PC-3 (cell line): ENCODE measurements at regions not wholly inside any gene's neighbourhood (a gene's known extent, or its start where the extent isn't known, plus 50 kb on each side); places are given as distances from the start of the nearest gene placed in this dataset.
A peak's percentile ranks its signal among the peaks of the same experiment; 100 is the strongest.

Source experiments
- ATAC-seq: fragments of 200-7000 bp; cut with Tn5 transposase; 2 replicates; pipeline ENCODE4 v1.9.1; 2020; ENCODE audit warnings: mild to moderate bottlenecking, moderate library complexity
- BruUV-seq: library from RNA; stranded (reverse); fragments of 400-500 nt; replicated peaks from 2 replicates; lab custom pipeline; 2021; lab: Mats Ljungman, UMichigan
- CTCF ChIA-PET: fragments of 300-600 bp; sonication (Branson Sonifier 250); formaldehyde crosslinking; loops from one replicate; lab custom pipeline; 2022; ENCODE audit warnings: antibody characterized with exemption; lab: Charles Lee
- POLR2A ChIA-PET: fragments of 300-600 bp; sonication (Branson Sonifier 250); formaldehyde crosslinking; loops from one replicate; lab custom pipeline; 2022; ENCODE audit warnings: antibody characterized with exemption; ENCODE audit not compliant: unreplicated experiment; lab: Charles Lee
- DNase-seq: peaks from one replicate; pipeline ENCODE4 v3.0.0-alpha.2; 2015
- H2AFZ ChIP-seq: fragments of 300-600 bp; sonication (generic); 2 replicates; pipeline ENCODE4 v1.6.0; 2016; ENCODE audit warnings: antibody characterized with exemption, low read length
- H3F3A ChIP-seq: fragments of 300-600 bp; sonication (generic); one replicate; pipeline ENCODE4 v1.6.0; 2017; ENCODE audit warnings: antibody characterized with exemption, low read length, control low read depth, mild to moderate bottlenecking; ENCODE audit not compliant: unreplicated experiment
- H3K27ac ChIP-seq: fragments of 300-600 bp; sonication (generic); 2 replicates; pipeline ENCODE4 v1.5.1; 2016; ENCODE audit warnings: mild to moderate bottlenecking, low read length
- H3K27me3 ChIP-seq: fragments of 300-600 bp; sonication (generic); 2 replicates; pipeline ENCODE4 v1.6.1; 2016; ENCODE audit warnings: low read length, mixed read lengths
- H3K36me3 ChIP-seq: fragments of 300-600 bp; sonication (generic); 2 replicates; pipeline ENCODE4 v1.6.1; 2016; ENCODE audit warnings: low read depth, mixed run types, low read length, mixed read lengths
- H3K4me1 ChIP-seq: fragments of 300-600 bp; sonication (generic); 2 replicates; pipeline ENCODE4 v1.5.1; 2016; ENCODE audit warnings: low read length; ENCODE audit not compliant: insufficient read depth
- H3K4me2 ChIP-seq: fragments of 300-600 bp; sonication (generic); 2 replicates; pipeline ENCODE4 v1.6.0; 2016; ENCODE audit warnings: low read length
- H3K4me3 ChIP-seq: fragments of 300-600 bp; sonication (generic); 2 replicates; pipeline ENCODE4 v1.5.1; 2016; ENCODE audit warnings: mild to moderate bottlenecking, low read length, mixed read lengths
- H3K79me2 ChIP-seq: fragments of 300-600 bp; sonication (generic); 2 replicates; pipeline ENCODE4 v1.6.1; 2017; ENCODE audit warnings: low read length, mixed read lengths
- H3K9ac ChIP-seq: fragments of 300-600 bp; sonication (generic); 2 replicates; pipeline ENCODE4 v1.6.0; 2016; ENCODE audit warnings: mild to moderate bottlenecking, low read length
- H3K9me2 ChIP-seq: fragments of 300-600 bp; sonication (generic); replicated peaks from 2 replicates; pipeline ENCODE4 v1.6.1; 2016; ENCODE audit warnings: mixed run types, low read length, mixed read lengths
- H3K9me3 ChIP-seq: fragments of 300-600 bp; sonication (generic); 2 replicates; pipeline ENCODE4 v1.6.1; 2016; ENCODE audit warnings: low read length, mixed read lengths
- H4K20me1 ChIP-seq: fragments of 300-600 bp; sonication (generic); 2 replicates; pipeline ENCODE4 v1.6.1; 2016; ENCODE audit warnings: low read length, mixed read lengths
- CTCF ChIP-seq: fragments of 300-600 bp; sonication (generic); conservative IDR thresholded peaks from 2 replicates; pipeline ENCODE4 v1.5.1; 2017; ENCODE audit warnings: antibody characterized with exemption, low read depth, mild to moderate bottlenecking, low read length
- EZH2 ChIP-seq: fragments of 300-600 bp; sonication (generic); IDR thresholded peaks from one replicate; pipeline ENCODE4 v1.6.1; 2017; ENCODE audit warnings: antibody characterized with exemption, mild to moderate bottlenecking, low read length; ENCODE audit not compliant: unreplicated experiment
- EZH2phosphoT487 ChIP-seq: fragments of 300-600 bp; sonication (generic); IDR thresholded peaks from 2 replicates; pipeline ENCODE4 v1.6.1; 2018; ENCODE audit warnings: mild to moderate bottlenecking, antibody characterized with exemption, low read length, borderline replicate concordance
- intact Hi-C: fragments of 100-400 bp; cut with micrococcal nuclease; formaldehyde crosslinking; loops from 2 replicates; pipeline ENCODE4 v1.9.0; 2023

- Histone ChIP-seq H3K27ac (no peak overlapping the region), H3F3A (no peaks in the 10 kb centered on the region), H3K4me1 (no peaks in the 10 kb centered on the region), H3K9me2 (no peaks in the 10 kb centered on the region), H3K36me3 (no peaks in the 10 kb centered on the region), H3K4me3 (no peak overlapping the region), H3K4me2 (no peak overlapping the region), H3K9ac (no peak overlapping the region), H3K27me3 (no peaks in the 10 kb centered on the region), H4K20me1 (no peaks in the 10 kb centered on the region), H2AFZ (peak overlapping the region; percentile 44), H3K79me2 (no peaks in the 10 kb centered on the region), H3K9me3 (no peaks in the 10 kb centered on the region)
- POLR2A ChIA-PET, result no interaction called here
- no TSS peak for BruUV-seq
- intact Hi-C loops, result no loop called here
- CTCF ChIA-PET, result no interaction called here
- DNase-seq (no peak), ATAC-seq (no peak)
- TF ChIP-seq EZH2 (no peak), EZH2phosphoT487 (no peak), CTCF (no peak)
These were observed 570.4 kb downstream of the NR2F1-AS1 start for GRCh38 chr5:93010616-93011015.

- intact Hi-C loops, result no loop called here
- Histone ChIP-seq H3K27ac (no peak overlapping the region), H3K9me3 (no peaks in the 10 kb centered on the region), H3K27me3 (no peaks in the 10 kb centered on the region), H3K9me2 (0 out of 2 replicates have a peak, but pooled peaks cover 4% of the 10 kb centered on the region), H3K4me1 (no peaks in the 10 kb centered on the region), H3K9ac (no peak overlapping the region), H4K20me1 (no peaks in the 10 kb centered on the region), H3K79me2 (no peaks in the 10 kb centered on the region), H3K4me2 (no peak overlapping the region), H3F3A (no peaks in the 10 kb centered on the region), H3K36me3 (no peaks in the 10 kb centered on the region), H2AFZ (no peak overlapping the region), H3K4me3 (no peak overlapping the region)
- DNase-seq (no peak), ATAC-seq (no peak)
- ChIA-PET POLR2A (no interaction called here), CTCF (no interaction called here)
- BruUV-seq, result no TSS peak
- no peak for TF ChIP-seq EZH2
These were observed 571.0 kb downstream of the NR2F1-AS1 start for GRCh38 chr5:93010037-93010436.

- no peak overlapping the region for H2AFZ ChIP-seq
- TF ChIP-seq EZH2phosphoT487 (no peak), EZH2 (no peak), CTCF (no peak)
- H4K20me1 ChIP-seq, result no peaks in the 10 kb centered on the region
- no peak overlapping the region for H3K9ac ChIP-seq
- DNase-seq (no peak), ATAC-seq (no peak)
- no peaks in the 10 kb centered on the region for H3F3A ChIP-seq
- no peaks in the 10 kb centered on the region for H3K27me3 ChIP-seq
- ChIA-PET POLR2A (no interaction called here), CTCF (no interaction called here)
- no TSS peak for BruUV-seq
- 0 out of 2 replicates have a peak, but pooled peaks cover 5% of the 10 kb centered on the region for H3K9me2 ChIP-seq
- H3K36me3 ChIP-seq, result no peaks in the 10 kb centered on the region
- H3K9me3 ChIP-seq, result no peaks in the 10 kb centered on the region
- no peak overlapping the region for H3K4me2 ChIP-seq
- H3K79me2 ChIP-seq, result no peaks in the 10 kb centered on the region
- no peak overlapping the region for H3K27ac ChIP-seq
- H3K4me3 ChIP-seq, result no peak overlapping the region
- intact Hi-C loops, result no loop called here
- no peaks in the 10 kb centered on the region for H3K4me1 ChIP-seq
These were observed 572.4 kb downstream of the NR2F1-AS1 start for GRCh38 chr5:93008502-93009207.
